ENCODE measurements at regions not wholly inside any gene's neighbourhood (a gene's known extent, or its start where the extent isn't known, plus 50 kb on each side); places are given as distances from the start of the nearest gene placed in this dataset.

GRCh38 chr2:238965371-238966071 lies 117.6 kb downstream of the TWIST2 start:
- H3K4me3 ChIP-seq, result no peak overlapping the region
- no peaks in the 10 kb centered on the region for H3K27me3 ChIP-seq
- DNase-seq (ENCODE audit: low spot score), result no peak
- no peak overlapping the region for H2AFZ ChIP-seq
- no peaks in the 10 kb centered on the region for H4K20me1 ChIP-seq (ENCODE audit: insufficient read depth, poor library complexity, severe bottlenecking)
- H3K4me2 ChIP-seq, result no peak overlapping the region
- no peak overlapping the region for H3K27ac ChIP-seq
- H3K9me2 ChIP-seq (replicated peaks; ENCODE audit: insufficient read depth), result no peaks in the 10 kb centered on the region
- H3K36me3 ChIP-seq (replicated peaks; ENCODE audit: insufficient read depth, low read depth), result no peaks in the 10 kb centered on the region
- H3K9me3 ChIP-seq (ENCODE audit: low read depth), result no peaks in the 10 kb centered on the region
- no peaks in the 10 kb centered on the region for H3K79me2 ChIP-seq
- no peak for TF ChIP-seq EZH2phosphoT487 (IDR thresholded peaks at IDR 0.05; ENCODE audit: low read depth, severe bottlenecking, unreplicated experiment)
- no peak for TF ChIP-seq CTCF (IDR thresholded peaks at IDR 0.05; ENCODE audit: poor library complexity)
- no peak for TF ChIP-seq EZH2 (IDR thresholded peaks at IDR 0.05; ENCODE audit: borderline replicate concordance)
- 92% methylated on average over 15 of the region's 18 CpGs for WGBS (ENCODE audit: low lambda C conversion rate, missing lambda C conversion rate)
- H3K4me1 ChIP-seq (ENCODE audit: insufficient read depth), result no peaks in the 10 kb centered on the region

DNA sequence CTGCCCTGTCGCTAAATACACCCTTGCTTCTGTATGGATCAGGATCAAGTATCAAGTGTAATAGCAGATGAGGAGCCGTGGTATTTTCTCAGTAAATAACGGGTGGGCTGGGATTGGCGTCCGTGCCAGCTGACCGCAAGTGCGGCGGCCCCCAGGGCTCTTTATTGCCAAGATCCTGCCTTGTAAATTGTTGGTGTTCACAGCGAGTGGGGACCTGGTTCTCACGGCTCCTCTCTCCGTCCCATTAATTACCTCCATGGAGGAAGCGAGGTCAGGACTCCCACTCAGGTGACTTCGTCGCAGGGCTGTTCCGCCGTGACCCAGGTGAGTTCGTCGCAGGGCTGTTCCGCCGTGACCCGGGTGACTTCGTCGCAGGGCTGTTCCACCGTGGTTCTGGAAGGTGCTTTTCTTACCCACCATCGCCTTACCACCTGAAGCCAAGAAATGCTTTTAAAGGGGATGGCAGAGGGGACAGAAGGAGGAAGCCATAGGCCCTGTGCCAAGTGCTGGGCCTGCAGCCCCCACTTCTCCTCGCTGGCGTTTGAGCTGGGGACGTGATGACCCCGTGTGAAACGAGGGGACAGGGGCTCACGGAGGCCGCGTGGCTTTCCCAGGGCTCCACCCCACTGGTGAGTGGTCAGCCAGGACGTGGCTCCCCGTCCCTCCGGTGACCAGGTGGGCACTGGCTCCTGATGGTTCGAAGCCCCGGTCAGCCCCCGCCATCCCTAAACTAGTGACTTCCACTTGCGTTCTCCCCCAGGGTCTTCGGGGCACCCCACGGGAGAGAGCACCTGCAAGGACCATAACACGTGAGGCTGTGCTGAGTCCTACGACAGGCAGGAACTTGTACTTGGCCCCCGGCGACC lies 118.4 kb downstream of the TWIST2 start:
- TF ChIP-seq EZH2phosphoT487 (IDR thresholded peaks at IDR 0.05; ENCODE audit: low read depth, severe bottlenecking, unreplicated experiment), result no peak
- TF ChIP-seq EZH2 (IDR thresholded peaks at IDR 0.05; ENCODE audit: borderline replicate concordance), result no peak
- no peak for TF ChIP-seq CTCF (IDR thresholded peaks at IDR 0.05; ENCODE audit: poor library complexity)
- DNase-seq (ENCODE audit: low spot score), result no peak
- Histone ChIP-seq H3K9me2 (replicated peaks; ENCODE audit: insufficient read depth) (no peaks in the 10 kb centered on the region), H2AFZ (no peak overlapping the region), H3K79me2 (no peaks in the 10 kb centered on the region), H3K36me3 (replicated peaks; ENCODE audit: insufficient read depth, low read depth) (no peaks in the 10 kb centered on the region), H3K9me3 (ENCODE audit: low read depth) (no peaks in the 10 kb centered on the region), H3K4me1 (ENCODE audit: insufficient read depth) (no peaks in the 10 kb centered on the region), H4K20me1 (ENCODE audit: insufficient read depth, poor library complexity, severe bottlenecking) (no peaks in the 10 kb centered on the region), H3K4me3 (no peak overlapping the region), H3K27ac (no peak overlapping the region), H3K4me2 (no peak overlapping the region), H3K27me3 (no peaks in the 10 kb centered on the region)
- WGBS (ENCODE audit: low lambda C conversion rate, missing lambda C conversion rate), result 95% methylated on average over 46 of the region's 46 CpGs

DNA sequence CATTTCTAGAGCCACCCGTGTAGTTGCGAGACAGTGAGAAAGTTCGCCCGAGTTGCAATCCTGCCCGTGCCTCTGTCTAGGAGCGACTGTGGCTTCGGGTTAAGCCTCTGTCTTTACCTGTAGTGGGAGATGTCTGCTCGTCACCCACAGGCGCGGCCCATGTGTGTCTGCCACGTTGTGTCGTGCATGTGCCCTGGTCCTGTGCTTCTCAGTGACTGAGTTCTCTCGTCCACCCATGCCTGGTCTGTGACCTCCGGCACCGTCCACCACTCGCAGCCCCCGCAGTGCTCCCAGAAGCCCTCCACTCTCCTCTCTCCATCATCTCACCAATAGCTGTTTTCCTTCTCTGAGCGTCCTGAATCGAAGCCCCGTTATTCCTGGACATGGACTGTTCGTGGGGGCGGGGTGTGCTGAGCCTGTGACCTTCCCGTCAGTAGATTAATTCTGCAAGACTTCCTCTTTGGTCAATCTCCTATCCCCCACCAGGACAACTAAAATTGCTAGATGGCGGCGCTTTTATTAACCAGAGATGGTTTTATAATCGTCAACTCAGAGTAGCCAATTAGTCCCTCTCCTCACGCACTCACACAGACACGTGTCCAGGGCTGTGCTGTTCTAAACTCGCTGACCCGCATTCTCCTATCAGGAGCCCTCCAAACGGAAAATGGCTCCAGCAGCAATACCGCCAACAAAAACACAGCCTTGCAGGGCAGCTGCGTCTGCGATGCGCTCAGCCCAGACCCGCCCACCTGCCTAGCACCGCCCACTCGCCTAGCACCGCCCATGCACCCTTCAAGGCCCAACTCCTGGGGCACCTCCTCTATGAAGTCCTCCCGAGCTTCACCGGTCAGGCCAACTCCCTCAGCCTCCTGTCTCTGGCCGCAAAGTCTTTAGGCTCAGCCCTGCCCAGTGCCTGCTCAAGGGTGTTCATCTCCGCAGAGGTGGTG lies 119.4 kb downstream of the TWIST2 start:
- Histone ChIP-seq H3K79me2 (no peaks in the 10 kb centered on the region), H3K4me3 (no peak overlapping the region), H3K27me3 (no peaks in the 10 kb centered on the region), H3K4me2 (no peak overlapping the region), H3K36me3 (replicated peaks; ENCODE audit: insufficient read depth, low read depth) (no peaks in the 10 kb centered on the region), H3K9me3 (ENCODE audit: low read depth) (no peaks in the 10 kb centered on the region), H3K9me2 (replicated peaks; ENCODE audit: insufficient read depth) (no peaks in the 10 kb centered on the region), H4K20me1 (ENCODE audit: insufficient read depth, poor library complexity, severe bottlenecking) (no peaks in the 10 kb centered on the region), H3K27ac (no peak overlapping the region), H2AFZ (no peak overlapping the region), H3K4me1 (ENCODE audit: insufficient read depth) (no peaks in the 10 kb centered on the region)
- TF ChIP-seq CTCF (IDR thresholded peaks at IDR 0.05; ENCODE audit: poor library complexity), result no peak
- no peak for TF ChIP-seq EZH2 (IDR thresholded peaks at IDR 0.05; ENCODE audit: borderline replicate concordance)
- no peak for DNase-seq (ENCODE audit: low spot score)
- WGBS (ENCODE audit: low lambda C conversion rate, missing lambda C conversion rate), result 85% methylated on average over 43 of the region's 43 CpGs

Measured in hepatocyte (in vitro differentiated cells).